Uterus (tissue), 2 donors: ENCODE measurements at regions not wholly inside any gene's neighbourhood (a gene's known extent, or its start where the extent isn't known, plus 50 kb on each side); places are given as distances from the start of the nearest gene placed in this dataset.

ENCODE experiments used
- POLR2A ChIP-seq, 2 donors: fragments of 450-650 bp; IDR thresholded peaks; one replicate each; pipeline ENCODE4 v1.6.1; 2016; ENCODE audit warnings: antibody characterized with exemption in 2 of 2, mild to moderate bottlenecking in 1 of 2, moderate library complexity in 1 of 2
- TF ChIP-seq, protein P1 (sequence below), 4 experiments: fragments of 200-600 bp in 2 of 4; fragments of 450-650 bp in 2 of 4; sonication (generic) in 2 of 4; IDR thresholded peaks; one replicate each; pipeline ENCODE4 v1.5.1; 2016 to 2019; ENCODE audit warnings: antibody characterized with exemption in 4 of 4, mild to moderate bottlenecking in 2 of 4, moderate library complexity in 1 of 4

DNA sequence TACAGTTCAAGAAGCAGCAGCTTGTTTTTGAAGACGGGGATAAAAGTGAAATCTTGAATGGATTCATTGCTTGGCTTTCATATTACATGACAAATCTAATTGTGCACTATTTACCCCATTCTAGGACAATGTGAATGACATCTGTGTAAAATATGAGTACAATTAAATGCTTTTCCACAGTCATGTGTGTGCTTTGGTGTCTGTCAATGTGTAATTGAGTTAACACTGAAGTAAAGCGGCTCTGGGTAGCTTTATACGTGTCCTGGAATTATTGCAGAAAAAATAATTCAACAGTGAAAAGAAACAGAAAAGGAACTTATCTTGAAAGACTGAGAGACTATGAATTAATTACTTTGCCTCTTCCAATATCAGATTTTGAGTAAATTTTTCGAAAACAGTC, 233.5 kb upstream of the HS3ST5 start:
- TF ChIP-seq POLR2A (IDR thresholded peaks at IDR 0.05): no peak
- TF ChIP-seq, protein P1, sequence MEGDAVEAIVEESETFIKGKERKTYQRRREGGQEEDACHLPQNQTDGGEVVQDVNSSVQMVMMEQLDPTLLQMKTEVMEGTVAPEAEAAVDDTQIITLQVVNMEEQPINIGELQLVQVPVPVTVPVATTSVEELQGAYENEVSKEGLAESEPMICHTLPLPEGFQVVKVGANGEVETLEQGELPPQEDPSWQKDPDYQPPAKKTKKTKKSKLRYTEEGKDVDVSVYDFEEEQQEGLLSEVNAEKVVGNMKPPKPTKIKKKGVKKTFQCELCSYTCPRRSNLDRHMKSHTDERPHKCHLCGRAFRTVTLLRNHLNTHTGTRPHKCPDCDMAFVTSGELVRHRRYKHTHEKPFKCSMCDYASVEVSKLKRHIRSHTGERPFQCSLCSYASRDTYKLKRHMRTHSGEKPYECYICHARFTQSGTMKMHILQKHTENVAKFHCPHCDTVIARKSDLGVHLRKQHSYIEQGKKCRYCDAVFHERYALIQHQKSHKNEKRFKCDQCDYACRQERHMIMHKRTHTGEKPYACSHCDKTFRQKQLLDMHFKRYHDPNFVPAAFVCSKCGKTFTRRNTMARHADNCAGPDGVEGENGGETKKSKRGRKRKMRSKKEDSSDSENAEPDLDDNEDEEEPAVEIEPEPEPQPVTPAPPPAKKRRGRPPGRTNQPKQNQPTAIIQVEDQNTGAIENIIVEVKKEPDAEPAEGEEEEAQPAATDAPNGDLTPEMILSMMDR (IDR thresholded peaks at IDR 0.05): no peak
